ENCODE measurements at regions not wholly inside any gene's neighbourhood (a gene's known extent, or its start where the extent isn't known, plus 50 kb on each side); places are given as distances from the start of the nearest gene placed in this dataset.

DNA sequence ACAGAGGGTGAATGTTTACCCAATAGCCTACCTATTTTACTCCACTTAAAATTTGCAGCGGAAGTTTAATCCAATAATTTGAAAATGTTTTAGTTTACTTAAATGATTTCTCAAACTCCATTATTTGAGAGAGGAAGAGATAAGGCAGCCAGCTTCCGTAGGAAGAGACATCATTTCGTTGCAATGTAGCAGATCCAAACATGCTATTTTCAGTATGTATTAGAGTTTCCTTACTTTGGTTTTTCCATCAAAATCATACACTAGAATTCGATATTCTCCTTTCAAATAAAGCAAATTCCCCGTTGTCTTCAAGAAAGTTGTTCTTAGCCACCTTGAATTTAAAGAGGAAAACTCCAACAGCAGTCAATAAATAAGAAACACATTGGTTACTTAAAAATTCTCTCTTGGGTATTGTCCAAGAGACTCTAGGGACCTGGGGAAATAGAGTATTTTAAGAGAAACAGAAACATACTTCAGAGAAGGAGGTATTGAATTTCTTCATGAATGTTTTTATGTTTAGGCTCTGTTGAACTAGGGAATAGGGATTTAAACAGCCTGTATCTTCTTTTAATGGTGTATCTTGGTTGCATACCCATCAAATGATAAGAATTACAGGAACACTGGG lies 324.5 kb upstream of the GBE1 start:
- FAIRE-seq = no peak
- H3K4me3 ChIP-seq = no peak overlapping the region
- H3K9me3 ChIP-seq = no peaks in the 10 kb centered on the region
- no peaks in the 10 kb centered on the region for H3K36me3 ChIP-seq
- peaks cover 0 to 5% (median 0%) of the 10 kb centered on the region in 4 donors for H3K27me3 ChIP-seq
- ATAC-seq = no peak
- no peak for DNase-seq
- no peak overlapping the region for H3K27ac ChIP-seq
- H3K4me1 ChIP-seq = no peaks in the 10 kb centered on the region
- WGBS, 2 donors = 40 to 43% methylated on average over 5 of the region's 5 CpGs
- intact Hi-C loops (cut with DNase I) = no loop called here
- TF ChIP-seq, protein P1, sequence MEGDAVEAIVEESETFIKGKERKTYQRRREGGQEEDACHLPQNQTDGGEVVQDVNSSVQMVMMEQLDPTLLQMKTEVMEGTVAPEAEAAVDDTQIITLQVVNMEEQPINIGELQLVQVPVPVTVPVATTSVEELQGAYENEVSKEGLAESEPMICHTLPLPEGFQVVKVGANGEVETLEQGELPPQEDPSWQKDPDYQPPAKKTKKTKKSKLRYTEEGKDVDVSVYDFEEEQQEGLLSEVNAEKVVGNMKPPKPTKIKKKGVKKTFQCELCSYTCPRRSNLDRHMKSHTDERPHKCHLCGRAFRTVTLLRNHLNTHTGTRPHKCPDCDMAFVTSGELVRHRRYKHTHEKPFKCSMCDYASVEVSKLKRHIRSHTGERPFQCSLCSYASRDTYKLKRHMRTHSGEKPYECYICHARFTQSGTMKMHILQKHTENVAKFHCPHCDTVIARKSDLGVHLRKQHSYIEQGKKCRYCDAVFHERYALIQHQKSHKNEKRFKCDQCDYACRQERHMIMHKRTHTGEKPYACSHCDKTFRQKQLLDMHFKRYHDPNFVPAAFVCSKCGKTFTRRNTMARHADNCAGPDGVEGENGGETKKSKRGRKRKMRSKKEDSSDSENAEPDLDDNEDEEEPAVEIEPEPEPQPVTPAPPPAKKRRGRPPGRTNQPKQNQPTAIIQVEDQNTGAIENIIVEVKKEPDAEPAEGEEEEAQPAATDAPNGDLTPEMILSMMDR (IDR thresholded peaks at IDR 0.05) = no peak

DNA sequence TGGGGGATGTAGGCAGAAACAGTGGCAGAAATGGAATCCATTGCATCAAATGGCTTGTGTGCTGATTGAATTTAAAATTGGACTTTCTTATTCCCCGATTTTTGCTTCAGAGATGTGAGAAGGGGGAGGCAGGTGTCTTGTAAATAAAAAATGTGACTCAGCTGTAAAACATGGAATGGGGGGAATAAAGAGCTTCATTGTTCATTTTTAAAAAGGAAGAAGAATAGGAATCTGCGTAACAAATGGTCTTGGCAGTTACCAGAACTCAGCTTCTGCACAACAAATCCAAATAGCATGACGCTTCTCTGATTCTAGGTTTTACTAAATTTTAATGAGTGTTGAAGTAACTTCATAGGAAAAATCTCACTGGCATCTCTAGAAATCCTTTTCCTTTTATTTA lies 323.9 kb upstream of the GBE1 start:
- peaks cover 0 to 5% (median 0%) of the 10 kb centered on the region in 4 donors for H3K27me3 ChIP-seq
- FAIRE-seq = no peak
- no peaks in the 10 kb centered on the region for H3K9me3 ChIP-seq
- no peak for ATAC-seq
- H3K4me1 ChIP-seq = no peaks in the 10 kb centered on the region
- no peak for DNase-seq
- 49 to 58% methylated on average over 3 of the region's 3 CpGs for WGBS, 2 donors
- intact Hi-C loops (cut with DNase I) = no loop called here
- no peak overlapping the region for H3K4me3 ChIP-seq
- H3K36me3 ChIP-seq = no peaks in the 10 kb centered on the region
- TF ChIP-seq, protein P1 (IDR thresholded peaks at IDR 0.05) = no peak
- H3K27ac ChIP-seq = no peak overlapping the region

DNA sequence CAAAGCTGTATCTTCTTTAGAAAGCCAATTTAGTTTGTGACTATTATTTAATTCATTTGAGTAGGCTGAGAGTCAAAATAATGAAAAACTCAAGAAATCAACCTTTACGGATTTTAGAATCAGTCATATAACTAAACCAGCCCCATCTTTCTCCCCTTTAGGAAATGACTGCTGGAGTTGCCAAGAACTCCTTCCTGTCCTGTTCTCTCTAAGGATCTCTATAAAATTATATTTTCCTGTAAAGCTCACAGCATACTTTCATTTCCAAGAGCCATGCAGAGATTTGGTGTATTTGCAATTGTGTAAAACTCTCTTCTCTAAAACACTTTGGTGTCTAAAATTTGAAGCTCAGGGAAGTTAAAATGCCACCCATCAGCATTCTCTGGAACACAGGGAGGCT lies 323.4 kb upstream of the GBE1 start:
- H3K9me3 ChIP-seq = no peaks in the 10 kb centered on the region
- H3K4me1 ChIP-seq = no peaks in the 10 kb centered on the region
- whole genome bisulfite sequencing, 2 donors = 82 to 86% methylated on average over 1 of the region's 1 CpG
- peaks cover 0 to 5% (median 0%) of the 10 kb centered on the region in 4 donors for H3K27me3 ChIP-seq
- intact Hi-C loops (cut with DNase I) = no loop called here
- H3K27ac ChIP-seq = no peak overlapping the region
- TF ChIP-seq, protein P1 (IDR thresholded peaks at IDR 0.05) = no peak
- DNase-seq (no peak), ATAC-seq (no peak), FAIRE-seq (no peak)
- no peaks in the 10 kb centered on the region for H3K36me3 ChIP-seq
- H3K4me3 ChIP-seq = no peak overlapping the region

DNA sequence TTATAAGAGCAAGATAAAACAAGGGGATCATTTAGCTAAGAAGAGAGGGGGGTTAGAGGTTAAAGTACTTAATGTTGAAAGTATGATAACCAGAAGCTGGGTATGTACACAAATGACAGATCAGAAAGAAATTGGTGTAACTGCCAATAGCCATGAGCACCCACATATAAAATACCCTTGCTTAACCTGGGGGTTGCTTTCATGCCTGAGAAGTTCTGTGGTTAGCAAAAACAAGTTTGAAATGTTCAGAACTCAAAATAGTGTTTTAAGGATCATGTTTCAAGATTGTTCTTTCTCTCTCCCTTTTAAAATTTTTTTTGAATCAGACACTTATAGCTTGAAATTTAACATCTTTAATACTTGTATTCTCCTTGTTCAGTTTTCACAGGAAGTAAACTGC lies 321.4 kb upstream of the GBE1 start:
- ATAC-seq (no peak), DNase-seq (no peak)

DNA sequence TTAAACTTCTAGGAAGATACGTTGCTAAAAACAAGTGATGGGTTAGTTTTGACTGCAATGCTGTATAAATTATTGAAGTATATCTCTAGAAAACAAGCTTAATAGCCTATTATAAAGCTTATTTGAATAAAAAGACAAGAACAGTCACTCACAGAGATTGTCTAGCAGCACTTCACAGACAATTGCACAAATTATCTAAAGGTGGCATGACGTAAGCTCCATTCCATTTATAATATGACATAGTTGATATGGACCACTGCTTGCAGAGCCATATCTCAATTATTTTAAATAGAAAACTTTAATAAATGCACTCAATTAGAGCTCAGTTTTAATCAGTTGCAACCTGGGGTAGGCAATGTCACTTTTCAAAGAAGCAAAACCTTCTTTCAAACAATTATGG lies 319.9 kb upstream of the GBE1 start:
- H3K27ac ChIP-seq = no peak overlapping the region
- intact Hi-C loops (cut with DNase I) = no loop called here
- no peaks in the 10 kb centered on the region for H3K36me3 ChIP-seq
- H3K9me3 ChIP-seq = no peaks in the 10 kb centered on the region
- FAIRE-seq = no peak
- H3K4me1 ChIP-seq = no peaks in the 10 kb centered on the region
- H3K4me3 ChIP-seq = no peak overlapping the region
- no peak for DNase-seq
- peaks cover 0 to 5% (median 0%) of the 10 kb centered on the region in 4 donors for H3K27me3 ChIP-seq
- WGBS, 2 donors = 76 to 80% methylated on average over 2 of the region's 2 CpGs
- no peak for ATAC-seq
- TF ChIP-seq, protein P1 (IDR thresholded peaks at IDR 0.05) = no peak

More for the DNA sequence above, 321.4 kb upstream of the GBE1 start:
- Histone ChIP-seq H3K36me3 (no peaks in the 10 kb centered on the region), H3K27me3 (peaks cover 0 to 5% (median 0%) of the 10 kb centered on the region in 4 donors), H3K9me3 (no peaks in the 10 kb centered on the region), H3K27ac (no peak overlapping the region), H3K4me3 (no peak overlapping the region), H3K4me1 (no peaks in the 10 kb centered on the region)
- no peak for FAIRE-seq
- TF ChIP-seq, protein P1 (IDR thresholded peaks at IDR 0.05) = no peak
- intact Hi-C loops (cut with DNase I) = no loop called here

Measured in pancreas (tissue), 10 donors.